SK-N-SH (cell line): ENCODE measurements at regions not wholly inside any gene's neighbourhood (a gene's known extent, or its start where the extent isn't known, plus 50 kb on each side); places are given as distances from the start of the nearest gene placed in this dataset.

Source experiments
- CHD2 ChIP-seq: fragments of 150-350 bp; IDR thresholded peaks from 2 replicates; pipeline ENCODE4 v1.6.1; 2018; ENCODE audit warnings: low read length; ENCODE audit not compliant: partially characterized antibody
- CTCF ChIP-seq: fragments of 200-600 bp; sonication (generic); IDR thresholded peaks from 2 replicates; pipeline ENCODE4 v1.6.1; 2017; ENCODE audit warnings: antibody characterized with exemption, mild to moderate bottlenecking, moderate library complexity
- EP300 ChIP-seq, 2 experiments: IDR thresholded peaks; 2 replicates each; pipeline versions ENCODE4 v1.4.0 to v1.6.1; 2012; ENCODE audit warnings: borderline replicate concordance in 1 of 2, low read depth in 1 of 2, low read length in 1 of 2
- FOXM1 ChIP-seq: IDR thresholded peaks from 2 replicates; pipeline ENCODE4 v1.4.0; 2012; ENCODE audit warnings: low read depth, mild to moderate bottlenecking
- GABPA ChIP-seq: IDR thresholded peaks from 2 replicates; pipeline ENCODE4 v1.4.0; 2012; ENCODE audit warnings: low read depth, mild to moderate bottlenecking
- GATA2 ChIP-seq: sonication (generic); formaldehyde crosslinking; IDR thresholded peaks from 2 replicates; pipeline ENCODE4 v1.5.0; 2020; ENCODE audit warnings: mild to moderate bottlenecking, missing genetic modification reagents
- NFIC ChIP-seq: IDR thresholded peaks from 2 replicates; pipeline ENCODE4 v1.4.0; 2012; ENCODE audit warnings: borderline replicate concordance
- POLR2AphosphoS5 ChIP-seq: IDR thresholded peaks from 2 replicates; pipeline ENCODE4 v1.6.1; 2012; ENCODE audit warnings: low read depth, low read length
- RAD21 ChIP-seq: IDR thresholded peaks from 2 replicates; pipeline ENCODE4 v1.6.1; 2012; ENCODE audit warnings: mild to moderate bottlenecking, low read length
- RXRA ChIP-seq: IDR thresholded peaks from 2 replicates; pipeline ENCODE4 v1.4.0; 2012; ENCODE audit warnings: low read depth, mild to moderate bottlenecking, borderline replicate concordance
- TAF1 ChIP-seq: IDR thresholded peaks from 2 replicates; pipeline ENCODE4 v1.6.1; 2012; ENCODE audit warnings: low read depth, mild to moderate bottlenecking, low read length, moderate library complexity, borderline replicate concordance
- TEAD4 ChIP-seq: IDR thresholded peaks from 2 replicates; pipeline ENCODE4 v1.4.0; 2012; ENCODE audit warnings: mild to moderate bottlenecking, borderline replicate concordance; ENCODE audit not compliant: insufficient read depth
- TF ChIP-seq, protein P1 (sequence below): IDR thresholded peaks from 2 replicates; pipeline ENCODE4 v1.4.0; 2012; ENCODE audit warnings: low read depth, borderline replicate concordance
- TF ChIP-seq, protein P2 (sequence below): IDR thresholded peaks from 2 replicates; pipeline ENCODE4 v1.4.0; 2012; ENCODE audit warnings: low read depth

DNA sequence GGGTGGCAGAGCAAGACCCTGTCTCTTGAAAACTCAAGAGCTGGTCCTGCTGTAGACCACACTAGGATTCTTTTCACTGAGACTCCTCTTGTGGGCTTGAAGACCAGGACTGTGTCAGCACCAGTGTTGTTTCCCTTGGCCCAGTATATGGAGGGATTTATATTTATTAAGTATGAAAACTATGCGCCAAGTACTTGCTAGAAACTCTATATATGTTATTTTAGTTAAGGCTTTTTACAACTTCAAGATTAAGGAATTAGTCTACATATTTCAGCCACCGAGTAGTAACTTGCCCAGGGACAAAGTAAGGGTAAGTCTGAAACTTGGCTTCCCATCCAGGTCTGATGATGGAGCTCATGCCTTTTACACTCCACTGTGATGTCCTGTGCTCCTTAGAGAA is 488.4 kb downstream of the PCNX1 start:
- TF ChIP-seq CTCF (no peak), CHD2 (no peak), RXRA (no peak), NFIC (no peak), FOXM1 (no peak), RAD21 (no peak), POLR2AphosphoS5 (no peak), TEAD4 (no peak), GABPA (no peak), EP300 (IDR thresholded peaks at IDR 0.05; ENCODE audit: borderline replicate concordance in 1 of 2, low read depth in 1 of 2, low read length in 1 of 2) (no peak), GATA2 (CRISPR knock-in tag) (no peak), TAF1 (no peak)
- TF ChIP-seq, protein P1, sequence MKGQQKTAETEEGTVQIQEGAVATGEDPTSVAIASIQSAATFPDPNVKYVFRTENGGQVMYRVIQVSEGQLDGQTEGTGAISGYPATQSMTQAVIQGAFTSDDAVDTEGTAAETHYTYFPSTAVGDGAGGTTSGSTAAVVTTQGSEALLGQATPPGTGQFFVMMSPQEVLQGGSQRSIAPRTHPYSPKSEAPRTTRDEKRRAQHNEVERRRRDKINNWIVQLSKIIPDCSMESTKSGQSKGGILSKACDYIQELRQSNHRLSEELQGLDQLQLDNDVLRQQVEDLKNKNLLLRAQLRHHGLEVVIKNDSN: no peak
- TF ChIP-seq, protein P2, sequence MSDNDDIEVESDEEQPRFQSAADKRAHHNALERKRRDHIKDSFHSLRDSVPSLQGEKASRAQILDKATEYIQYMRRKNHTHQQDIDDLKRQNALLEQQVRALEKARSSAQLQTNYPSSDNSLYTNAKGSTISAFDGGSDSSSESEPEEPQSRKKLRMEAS: no peak
